GM12878 (cell line): ENCODE measurements at regions not wholly inside any gene's neighbourhood (a gene's known extent, or its start where the extent isn't known, plus 50 kb on each side); places are given as distances from the start of the nearest gene placed in this dataset.

Source experiments
- ATAC-seq: fragments of 200-7000 bp; cut with Tn5 transposase; 3 replicates; pipeline ENCODE4 v1.9.1; 2020; ENCODE audit warnings: mild to moderate bottlenecking, moderate library complexity
- BruUV-seq: library from RNA; stranded (reverse); fragments of 400-500 nt; replicated peaks from 2 replicates; lab custom pipeline; 2021; lab: Mats Ljungman, UMichigan
- CTCF ChIA-PET: fragments of 300-600 bp; sonication (Branson Sonifier 250); formaldehyde crosslinking; extraction: SDS; loops from one replicate; lab custom pipeline; 2021; ENCODE audit warnings: inconsistent platforms; lab: Yijun Ruan, JAX
- POLR2A ChIA-PET: fragments of 350-600 bp; formaldehyde crosslinking; extraction: SDS; loops from one replicate; lab custom pipeline; 2021; ENCODE audit warnings: inconsistent platforms; lab: Charles Lee
- RAD21 ChIA-PET: fragments of 300-600 bp; sonication (Branson Sonifier 250); formaldehyde crosslinking; loops from one replicate; lab custom pipeline; 2023; ENCODE audit warnings: antibody characterized with exemption; ENCODE audit not compliant: unreplicated experiment; lab: Charles Lee
- SMC1A ChIA-PET: fragments of 300-600 bp; sonication (Branson Sonifier 250); formaldehyde crosslinking; loops from one replicate; lab custom pipeline; 2023; ENCODE audit not compliant: unreplicated experiment, uncharacterized antibody; lab: Charles Lee
- DNase-seq: peaks from one replicate; pipeline ENCODE4 v3.0.0-alpha.2; 2011; ENCODE audit warnings: low read depth, low spot score
- FAIRE-seq: peaks from 3 replicates; lab custom pipeline; 2011; peaks lifted over from hg19 to GRCh38; lab: Jason Lieb, UNC
- H2AFZ ChIP-seq: 2 replicates; pipeline ENCODE4 v1.6.0; 2011; ENCODE audit warnings: low read depth, low read length, control low read depth; ENCODE audit not compliant: control insufficient read depth
- H3K27ac ChIP-seq: 2 replicates; pipeline ENCODE4 v1.5.1; 2011; ENCODE audit warnings: control low read depth; ENCODE audit not compliant: control insufficient read depth, insufficient read depth
- H3K27me3 ChIP-seq, 2 experiments: replicated peaks in 1 of 2; 2 replicates each; pipeline versions ENCODE4 v1.6.0 to v1.6.1; 2011; ENCODE audit warnings: low read length in 1 of 2; ENCODE audit not compliant: control insufficient read depth in 2 of 2, insufficient read depth in 2 of 2
- H3K36me3 ChIP-seq, 2 experiments: 2 replicates each; pipeline ENCODE4 v1.5.1; 2011; ENCODE audit warnings: low read length in 1 of 2; ENCODE audit not compliant: control insufficient read depth in 2 of 2, insufficient read depth in 2 of 2
- H3K4me1 ChIP-seq: 2 replicates; pipeline ENCODE4 v1.6.1; 2011; ENCODE audit warnings: mild to moderate bottlenecking, low read length, moderate library complexity, mixed read lengths; ENCODE audit not compliant: control insufficient read depth, insufficient read depth
- H3K4me2 ChIP-seq: 2 replicates; pipeline ENCODE4 v1.6.0; 2011; ENCODE audit warnings: control low read depth; ENCODE audit not compliant: control insufficient read depth, insufficient read depth
- H3K4me3 ChIP-seq: fragments of 200-600 bp; sonication (generic); 2 replicates; pipeline ENCODE4 v1.5.1; 2016
- H3K79me2 ChIP-seq: 2 replicates; pipeline ENCODE4 v1.6.0; 2011; ENCODE audit warnings: low read length; ENCODE audit not compliant: control insufficient read depth, insufficient read depth
- H3K9ac ChIP-seq: 2 replicates; pipeline ENCODE4 v1.8.0; 2011; ENCODE audit warnings: low read length, control low read depth, mixed read lengths; ENCODE audit not compliant: control insufficient read depth, insufficient read depth
- H3K9me3 ChIP-seq: replicated peaks from 3 replicates; pipeline ENCODE4 v1.5.1; 2011; ENCODE audit warnings: mild to moderate bottlenecking, low read length; ENCODE audit not compliant: control insufficient read depth, insufficient read depth
- H4K20me1 ChIP-seq: 2 replicates; pipeline ENCODE4 v1.6.0; 2011; ENCODE audit not compliant: control insufficient read depth, insufficient read depth
- CHD2 ChIP-seq: IDR thresholded peaks from 2 replicates; pipeline ENCODE4 v1.6.1; 2011; ENCODE audit warnings: low read depth, low read length, improper control_type of control experiment, borderline replicate concordance
- CUX1 ChIP-seq: IDR thresholded peaks from 2 replicates; pipeline ENCODE4 v1.6.1; 2012; ENCODE audit warnings: improper control_type of control experiment, low read depth, low read length; ENCODE audit not compliant: insufficient replicate concordance
- E2F4 ChIP-seq: IDR thresholded peaks from 2 replicates; pipeline ENCODE4 v1.6.1; 2012; ENCODE audit warnings: low read depth, low read length, improper control_type of control experiment
- E4F1 ChIP-seq: fragments of 450-650 bp; IDR thresholded peaks from 2 replicates; pipeline ENCODE4 v1.6.1; 2018; ENCODE audit warnings: borderline replicate concordance, mild to moderate bottlenecking; ENCODE audit not compliant: partially characterized antibody
- LARP7 ChIP-seq: fragments of 450-650 bp; IDR thresholded peaks from 2 replicates; pipeline ENCODE4 v1.6.1; 2017; ENCODE audit warnings: mild to moderate bottlenecking
- MXI1 ChIP-seq: fragments of 150-350 bp; IDR thresholded peaks from 2 replicates; pipeline ENCODE4 v1.6.1; 2011; ENCODE audit warnings: low read depth, mild to moderate bottlenecking, inconsistent platforms, low read length, improper control_type of control experiment
- REST ChIP-seq: IDR thresholded peaks from 2 replicates; pipeline ENCODE4 v1.6.1; 2012; ENCODE audit warnings: mild to moderate bottlenecking, low read depth, low read length
- SMC3 ChIP-seq: IDR thresholded peaks from 2 replicates; pipeline ENCODE4 v1.6.1; 2011; ENCODE audit warnings: low read length, improper control_type of control experiment, borderline replicate concordance
- STAT3 ChIP-seq: IDR thresholded peaks from 2 replicates; pipeline ENCODE4 v1.6.1; 2011; ENCODE audit warnings: low read depth, low read length, improper control_type of control experiment
- SUPT20H ChIP-seq: IDR thresholded peaks from 2 replicates; pipeline ENCODE4 v1.6.1; 2011; ENCODE audit warnings: low read depth, mild to moderate bottlenecking, low read length, moderate library complexity, borderline replicate concordance; ENCODE audit not compliant: control insufficient read depth
- USF2 ChIP-seq: IDR thresholded peaks from 2 replicates; pipeline ENCODE4 v1.6.1; 2011; ENCODE audit warnings: low read depth, low read length, improper control_type of control experiment, borderline replicate concordance
- WGBS: methylation state at CpG from one replicate; pipeline ENCODE4 v1.1.6; 2016; ENCODE audit warnings: low lambda C conversion rate; ENCODE audit not compliant: insufficient replicate concordance, insufficient coverage; ENCODE audit errors: missing lambda C conversion rate; 5-methylcytosine and 5-hydroxymethylcytosine counted together
- in situ Hi-C: fragments of 300-500 bp; cut with MboI; formaldehyde crosslinking; loops from 9 replicates; pipeline ENCODE4 v1.14.3; 2018; ENCODE audit warnings: mixed read lengths
- intact Hi-C: fragments of 100-400 bp; cut with micrococcal nuclease; formaldehyde crosslinking; loops from one replicate; pipeline ENCODE4 v1.14.2; 2022; ENCODE audit not compliant: unreplicated experiment

- no peak for ATAC-seq
- BruUV-seq: no TSS peak
- no peak for TF ChIP-seq E4F1
- TF ChIP-seq REST: no peak
- TF ChIP-seq LARP7: no peak
- no peak for TF ChIP-seq SMC3
- TF ChIP-seq MXI1: no peak
- TF ChIP-seq E2F4: no peak
- TF ChIP-seq USF2: no peak
- no peak for TF ChIP-seq CUX1
- TF ChIP-seq CHD2: no peak
- no peak for TF ChIP-seq SUPT20H
- TF ChIP-seq STAT3: no peak
Observed at GRCh38 chr4:155107059-155107458, 101.4 kb upstream of the NPY2R start.

More at GRCh38 chr4:155107059-155107458, 101.4 kb upstream of the NPY2R start:
- no peak overlapping the region for H2AFZ ChIP-seq
- ChIA-PET SMC1A (interaction anchor here (2.1 kb wide), 1 partner anchor 9 kb away, joined by 5 read pairs; no protein-coding TSS in a partner anchor), POLR2A (no interaction called here), RAD21 (no interaction called here), CTCF (no interaction called here)
- H3K36me3 ChIP-seq: no peaks in the 10 kb centered on the region
- H3K27me3 ChIP-seq: no peaks in the 10 kb centered on the region
- in situ Hi-C loops: no loop called here
- DNase-seq (no peak), FAIRE-seq (no peak)
- intact Hi-C loops: no loop called here
- H3K9ac ChIP-seq: no peak overlapping the region
- no peaks in the 10 kb centered on the region for H3K9me3 ChIP-seq
- no peak overlapping the region for H3K4me3 ChIP-seq
- no peak overlapping the region for H3K27ac ChIP-seq
- no peaks in the 10 kb centered on the region for H3K79me2 ChIP-seq
- H3K4me1 ChIP-seq: no peaks in the 10 kb centered on the region
- H3K4me2 ChIP-seq: no peak overlapping the region
- WGBS: 2% methylated on average over 3 of the region's 3 CpGs
- H4K20me1 ChIP-seq: no peaks in the 10 kb centered on the region
